ENCODE measurements at regions not wholly inside any gene's neighbourhood (a gene's known extent, or its start where the extent isn't known, plus 50 kb on each side); places are given as distances from the start of the nearest gene placed in this dataset.

- no peaks in the 10 kb centered on the region for H3K9me3 ChIP-seq
- intact Hi-C loops (cut with DNase I): no loop called here
- no peak for DNase-seq (ENCODE audit: extremely low spot score in 2 of 2)
- no peaks in the 10 kb centered on the region for H3K36me3 ChIP-seq
- H3K27ac ChIP-seq: no peak overlapping the region
- no peak overlapping the region for H3K4me3 ChIP-seq
- H3K4me1 ChIP-seq: no peaks in the 10 kb centered on the region
- no peaks in the 10 kb centered on the region for H3K27me3 ChIP-seq
- TF ChIP-seq CTCF (IDR thresholded peaks at IDR 0.05) (no peak), POLR2AphosphoS5 (IDR thresholded peaks at IDR 0.05; ENCODE audit: insufficient read depth in 1 of 2, low read depth in 1 of 2) (no peak), POLR2A (IDR thresholded peaks at IDR 0.05) (no peak)
Measured at GRCh38 chr2:221710744-221711143, 138.6 kb upstream of the EPHA4 start.

GRCh38 chr2:221708902-221709301 lies 136.8 kb upstream of the EPHA4 start:
- intact Hi-C loops (cut with DNase I): no loop called here
- Histone ChIP-seq H3K36me3 (no peaks in the 10 kb centered on the region), H3K4me3 (no peak overlapping the region), H3K27ac (no peak overlapping the region), H3K27me3 (no peaks in the 10 kb centered on the region), H3K9me3 (no peaks in the 10 kb centered on the region), H3K4me1 (no peaks in the 10 kb centered on the region)
- TF ChIP-seq POLR2A (IDR thresholded peaks at IDR 0.05) (no peak), POLR2AphosphoS5 (IDR thresholded peaks at IDR 0.05; ENCODE audit: insufficient read depth in 1 of 2, low read depth in 1 of 2) (no peak), CTCF (IDR thresholded peaks at IDR 0.05) (no peak)
- no peak for DNase-seq (ENCODE audit: extremely low spot score in 2 of 2)

- Histone ChIP-seq H3K27ac (no peak overlapping the region), H3K4me1 (no peaks in the 10 kb centered on the region), H3K36me3 (no peaks in the 10 kb centered on the region), H3K27me3 (no peaks in the 10 kb centered on the region), H3K9me3 (no peaks in the 10 kb centered on the region), H3K4me3 (no peak overlapping the region)
- intact Hi-C loops (cut with DNase I): no loop called here
- TF ChIP-seq POLR2AphosphoS5 (IDR thresholded peaks at IDR 0.05; ENCODE audit: insufficient read depth in 1 of 2, low read depth in 1 of 2): no peak
- TF ChIP-seq POLR2A (IDR thresholded peaks at IDR 0.05): no peak
- TF ChIP-seq CTCF (IDR thresholded peaks at IDR 0.05): no peak
- no peak for DNase-seq (ENCODE audit: extremely low spot score in 2 of 2)
Measured at GRCh38 chr2:221705185-221705877, 133.2 kb upstream of the EPHA4 start.

GRCh38 chr2:221704442-221704841 lies 132.3 kb upstream of the EPHA4 start:
- no peaks in the 10 kb centered on the region for H3K4me1 ChIP-seq
- H3K9me3 ChIP-seq: no peaks in the 10 kb centered on the region
- no peak overlapping the region for H3K4me3 ChIP-seq
- no peak for DNase-seq (ENCODE audit: extremely low spot score in 2 of 2)
- intact Hi-C loops (cut with DNase I): no loop called here
- H3K27ac ChIP-seq: no peak overlapping the region
- H3K27me3 ChIP-seq: no peaks in the 10 kb centered on the region
- no peaks in the 10 kb centered on the region for H3K36me3 ChIP-seq
- TF ChIP-seq POLR2A (IDR thresholded peaks at IDR 0.05) (no peak), CTCF (IDR thresholded peaks at IDR 0.05) (no peak), POLR2AphosphoS5 (IDR thresholded peaks at IDR 0.05; ENCODE audit: insufficient read depth in 1 of 2, low read depth in 1 of 2) (no peak)

GRCh38 chr2:221693365-221693764 lies 121.3 kb upstream of the EPHA4 start:
- TF ChIP-seq POLR2A (IDR thresholded peaks at IDR 0.05): no peak
- TF ChIP-seq CTCF (IDR thresholded peaks at IDR 0.05): no peak
- TF ChIP-seq POLR2AphosphoS5 (IDR thresholded peaks at IDR 0.05; ENCODE audit: insufficient read depth in 1 of 2, low read depth in 1 of 2): no peak
- no peaks in the 10 kb centered on the region for H3K36me3 ChIP-seq
- H3K27ac ChIP-seq: no peak overlapping the region
- no peaks in the 10 kb centered on the region for H3K27me3 ChIP-seq
- intact Hi-C loops (cut with DNase I): no loop called here
- H3K9me3 ChIP-seq: no peaks in the 10 kb centered on the region
- no peak for DNase-seq (ENCODE audit: extremely low spot score in 2 of 2)
- no peaks in the 10 kb centered on the region for H3K4me1 ChIP-seq
- no peak overlapping the region for H3K4me3 ChIP-seq

Measured in vagina (tissue), 2 donors.